ENCODE measurements at regions not wholly inside any gene's neighbourhood (a gene's known extent, or its start where the extent isn't known, plus 50 kb on each side); places are given as distances from the start of the nearest gene placed in this dataset.
A peak's percentile ranks its signal among the peaks of the same experiment; 100 is the strongest.
"Not testable (repeated sequence)": the region's sequence is repeated elsewhere in the genome, so short reads cannot be mapped to it uniquely, and the experiment has no call there.

DNA sequence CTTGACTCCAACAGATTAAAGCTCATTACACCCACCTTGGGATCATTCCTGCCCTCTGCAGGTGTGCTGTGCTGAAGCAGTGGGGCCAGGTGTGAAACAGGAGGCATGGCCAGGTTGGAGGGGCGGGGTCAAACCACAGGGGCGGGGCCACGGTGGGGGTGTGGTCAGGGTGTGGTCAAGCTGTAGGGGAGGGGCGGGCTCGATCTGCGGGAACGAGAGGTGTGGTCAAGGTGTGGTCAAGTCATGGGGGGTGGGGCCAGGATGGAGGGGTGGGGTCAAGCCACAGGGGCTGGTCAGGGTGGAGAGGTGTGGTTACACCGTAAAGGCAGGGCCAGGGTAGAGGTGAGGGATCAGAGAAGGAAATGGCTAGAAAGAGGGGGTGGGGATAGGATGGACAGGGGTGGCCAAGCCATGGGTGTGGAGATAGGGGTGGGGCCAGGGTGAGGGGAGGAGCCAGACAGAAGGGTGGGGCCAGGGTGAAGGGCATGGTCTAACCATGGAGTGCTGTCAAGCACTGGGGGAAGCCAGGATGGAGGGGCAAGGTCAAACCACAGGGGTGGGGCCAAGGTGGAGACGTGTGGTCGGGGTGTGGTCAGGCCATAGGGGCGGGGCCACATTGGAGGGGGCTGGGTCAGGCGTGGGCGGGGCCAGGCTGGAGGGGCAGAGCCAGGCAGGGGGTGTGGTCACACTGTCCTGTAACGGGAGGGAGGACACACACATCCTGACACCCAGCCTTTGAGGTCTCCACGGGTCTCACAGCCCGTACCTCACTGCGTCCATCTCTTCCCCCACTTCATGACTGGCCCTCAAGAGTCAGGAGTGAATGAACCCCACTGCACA lies 270.7 kb downstream of the ADGRD1 start:
- Histone ChIP-seq H3K27ac (ENCODE audit: extremely low read depth, low read depth, low read length) (peak overlapping the region; percentile 62; the same call in 1 of the 3 replicates), H3K4me1 (replicated peaks in 1 of 2; ENCODE audit: control insufficient read depth in 2 of 2, insufficient read depth in 2 of 2, low read length in 2 of 2) (peaks cover 19 to 55% of the 10 kb centered on the region in 2 experiments), H3K4me2 (ENCODE audit: insufficient read depth, low read length) (peak overlapping the region; percentile 60), H3K9ac (ENCODE audit: insufficient read depth in 1 of 2, low read depth in 2 of 2, low read length in 2 of 2) (peak overlapping the region in 1 of 2 experiments; percentile 52; a peak in 1 of 4 replicates), H2AFZ (ENCODE audit: low read depth, low read length) (peak overlapping the region; percentile 79)
- CTCF ChIA-PET (ENCODE audit: low intra/inter-chr PET ratio); H4K20me1 ChIP-seq (replicated peaks; ENCODE audit: control insufficient read depth, insufficient read depth, low read length); in situ Hi-C loops (cut with MboI); H3K27me3 ChIP-seq (ENCODE audit: control insufficient read depth in 2 of 2, insufficient read depth in 2 of 2, low read length in 2 of 2); H3K9me1 ChIP-seq (ENCODE audit: control insufficient read depth, insufficient read depth, low read length); H3K36me3 ChIP-seq (ENCODE audit: control insufficient read depth, insufficient read depth, low read length); intact Hi-C loops (cut with micrococcal nuclease); H3K4me3 ChIP-seq; H3K9me3 ChIP-seq (replicated peaks; ENCODE audit: control insufficient read depth, insufficient read depth, low read depth, low read length); H3K79me2 ChIP-seq (ENCODE audit: control insufficient read depth, insufficient read depth, low read length); BruUV-seq (replicated peaks); TF ChIP-seq NR2C2 (CRISPR knock-in tag; IDR thresholded peaks at IDR 0.05); JUND (tag; IDR thresholded peaks at IDR 0.05; ENCODE audit: borderline replicate concordance, low read depth, low read length): not testable (repeated sequence)
- WGBS (ENCODE audit: insufficient coverage, low coverage, missing lambda C conversion rate): 0% methylated on average over 5 of the region's 17 CpGs
- peak; percentile 91 to 97 (median 97) for DNase-seq (ENCODE audit: extremely low read depth in 1 of 4, low spot score in 3 of 4)
- TF ChIP-seq NR2C2 (tag; IDR thresholded peaks at IDR 0.05): peak; percentile 38; the same call in 1 of the 2 replicates
- TF ChIP-seq JUND (IDR thresholded peaks at IDR 0.05; ENCODE audit: borderline replicate concordance, low read depth, low read length): 0 out of 2 replicates have a peak, but pooled peaks have one; percentile 3
- peak in 1 of 2 experiments; percentile 47; a peak in 2 of 4 replicates for TF ChIP-seq MAZ (CRISPR knock-in tag; conservative IDR thresholded peaks at IDR 0.05 in 1 of 2, IDR thresholded peaks at IDR 0.05 in 1 of 2)
- TF ChIP-seq, protein P1, sequence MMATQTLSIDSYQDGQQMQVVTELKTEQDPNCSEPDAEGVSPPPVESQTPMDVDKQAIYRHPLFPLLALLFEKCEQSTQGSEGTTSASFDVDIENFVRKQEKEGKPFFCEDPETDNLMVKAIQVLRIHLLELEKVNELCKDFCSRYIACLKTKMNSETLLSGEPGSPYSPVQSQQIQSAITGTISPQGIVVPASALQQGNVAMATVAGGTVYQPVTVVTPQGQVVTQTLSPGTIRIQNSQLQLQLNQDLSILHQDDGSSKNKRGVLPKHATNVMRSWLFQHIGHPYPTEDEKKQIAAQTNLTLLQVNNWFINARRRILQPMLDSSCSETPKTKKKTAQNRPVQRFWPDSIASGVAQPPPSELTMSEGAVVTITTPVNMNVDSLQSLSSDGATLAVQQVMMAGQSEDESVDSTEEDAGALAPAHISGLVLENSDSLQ (IDR thresholded peaks at IDR 0.05): peak; percentile 56
- TF ChIP-seq, protein P2, sequence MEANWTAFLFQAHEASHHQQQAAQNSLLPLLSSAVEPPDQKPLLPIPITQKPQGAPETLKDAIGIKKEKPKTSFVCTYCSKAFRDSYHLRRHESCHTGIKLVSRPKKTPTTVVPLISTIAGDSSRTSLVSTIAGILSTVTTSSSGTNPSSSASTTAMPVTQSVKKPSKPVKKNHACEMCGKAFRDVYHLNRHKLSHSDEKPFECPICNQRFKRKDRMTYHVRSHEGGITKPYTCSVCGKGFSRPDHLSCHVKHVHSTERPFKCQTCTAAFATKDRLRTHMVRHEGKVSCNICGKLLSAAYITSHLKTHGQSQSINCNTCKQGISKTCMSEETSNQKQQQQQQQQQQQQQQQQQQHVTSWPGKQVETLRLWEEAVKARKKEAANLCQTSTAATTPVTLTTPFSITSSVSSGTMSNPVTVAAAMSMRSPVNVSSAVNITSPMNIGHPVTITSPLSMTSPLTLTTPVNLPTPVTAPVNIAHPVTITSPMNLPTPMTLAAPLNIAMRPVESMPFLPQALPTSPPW (CRISPR knock-in tag; IDR thresholded peaks at IDR 0.05): peak; percentile 49; the same call in 1 of the 2 replicates
- 0 out of 2 replicates have a peak, but pooled peaks have one; percentile 19 for TF ChIP-seq CREM (IDR thresholded peaks at IDR 0.05; ENCODE audit: low read depth)
- TF ChIP-seq, protein P3, sequence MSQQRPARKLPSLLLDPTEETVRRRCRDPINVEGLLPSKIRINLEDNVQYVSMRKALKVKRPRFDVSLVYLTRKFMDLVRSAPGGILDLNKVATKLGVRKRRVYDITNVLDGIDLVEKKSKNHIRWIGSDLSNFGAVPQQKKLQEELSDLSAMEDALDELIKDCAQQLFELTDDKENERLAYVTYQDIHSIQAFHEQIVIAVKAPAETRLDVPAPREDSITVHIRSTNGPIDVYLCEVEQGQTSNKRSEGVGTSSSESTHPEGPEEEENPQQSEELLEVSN (IDR thresholded peaks at IDR 0.05; ENCODE audit: borderline replicate concordance in 1 of 2, extremely low read depth in 1 of 2, insufficient read depth in 1 of 2, insufficient read length in 1 of 2, low read depth in 1 of 2, low read length in 1 of 2, poor library complexity in 1 of 2, severe bottlenecking in 1 of 2): peak in 1 of 2 experiments; percentile 12
- peak in 1 of 2 experiments; percentile 35; a peak in 1 of 4 replicates for TF ChIP-seq SRF (CRISPR knock-in tag; IDR thresholded peaks at IDR 0.05)
- POLR2A ChIA-PET: interaction anchor here (0.7 kb wide), 1 partner anchor 89 kb away, joined by 3 read pairs; no protein-coding TSS in a partner anchor
- peak; percentile 100 for FAIRE-seq
- peak; percentile 94 for ATAC-seq
